ENCODE measurements at regions not wholly inside any gene's neighbourhood (a gene's known extent, or its start where the extent isn't known, plus 50 kb on each side); places are given as distances from the start of the nearest gene placed in this dataset.

DNA sequence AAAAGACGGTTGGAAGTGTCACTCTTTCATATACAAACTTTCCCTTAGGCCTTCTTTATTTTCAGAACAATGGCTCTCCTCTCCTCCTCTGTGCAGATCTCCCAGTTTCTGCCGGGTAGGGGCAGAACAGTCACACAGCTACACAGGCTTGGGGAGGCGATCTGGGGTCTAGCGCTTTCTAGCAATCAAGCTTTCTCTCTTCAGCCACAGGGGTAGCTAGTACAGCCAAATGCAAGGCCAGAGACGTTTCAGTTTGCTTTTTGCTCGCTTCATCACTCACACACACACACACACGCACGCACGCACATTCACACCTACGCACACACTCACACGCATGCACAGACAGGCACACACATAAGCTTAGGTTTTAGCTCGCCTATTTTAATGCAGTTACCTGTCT, 104.3 kb downstream of the SPATA19 start:
- TF ChIP-seq, protein P1, sequence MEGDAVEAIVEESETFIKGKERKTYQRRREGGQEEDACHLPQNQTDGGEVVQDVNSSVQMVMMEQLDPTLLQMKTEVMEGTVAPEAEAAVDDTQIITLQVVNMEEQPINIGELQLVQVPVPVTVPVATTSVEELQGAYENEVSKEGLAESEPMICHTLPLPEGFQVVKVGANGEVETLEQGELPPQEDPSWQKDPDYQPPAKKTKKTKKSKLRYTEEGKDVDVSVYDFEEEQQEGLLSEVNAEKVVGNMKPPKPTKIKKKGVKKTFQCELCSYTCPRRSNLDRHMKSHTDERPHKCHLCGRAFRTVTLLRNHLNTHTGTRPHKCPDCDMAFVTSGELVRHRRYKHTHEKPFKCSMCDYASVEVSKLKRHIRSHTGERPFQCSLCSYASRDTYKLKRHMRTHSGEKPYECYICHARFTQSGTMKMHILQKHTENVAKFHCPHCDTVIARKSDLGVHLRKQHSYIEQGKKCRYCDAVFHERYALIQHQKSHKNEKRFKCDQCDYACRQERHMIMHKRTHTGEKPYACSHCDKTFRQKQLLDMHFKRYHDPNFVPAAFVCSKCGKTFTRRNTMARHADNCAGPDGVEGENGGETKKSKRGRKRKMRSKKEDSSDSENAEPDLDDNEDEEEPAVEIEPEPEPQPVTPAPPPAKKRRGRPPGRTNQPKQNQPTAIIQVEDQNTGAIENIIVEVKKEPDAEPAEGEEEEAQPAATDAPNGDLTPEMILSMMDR (IDR thresholded peaks at IDR 0.05): no peak
- TF ChIP-seq, protein P2, sequence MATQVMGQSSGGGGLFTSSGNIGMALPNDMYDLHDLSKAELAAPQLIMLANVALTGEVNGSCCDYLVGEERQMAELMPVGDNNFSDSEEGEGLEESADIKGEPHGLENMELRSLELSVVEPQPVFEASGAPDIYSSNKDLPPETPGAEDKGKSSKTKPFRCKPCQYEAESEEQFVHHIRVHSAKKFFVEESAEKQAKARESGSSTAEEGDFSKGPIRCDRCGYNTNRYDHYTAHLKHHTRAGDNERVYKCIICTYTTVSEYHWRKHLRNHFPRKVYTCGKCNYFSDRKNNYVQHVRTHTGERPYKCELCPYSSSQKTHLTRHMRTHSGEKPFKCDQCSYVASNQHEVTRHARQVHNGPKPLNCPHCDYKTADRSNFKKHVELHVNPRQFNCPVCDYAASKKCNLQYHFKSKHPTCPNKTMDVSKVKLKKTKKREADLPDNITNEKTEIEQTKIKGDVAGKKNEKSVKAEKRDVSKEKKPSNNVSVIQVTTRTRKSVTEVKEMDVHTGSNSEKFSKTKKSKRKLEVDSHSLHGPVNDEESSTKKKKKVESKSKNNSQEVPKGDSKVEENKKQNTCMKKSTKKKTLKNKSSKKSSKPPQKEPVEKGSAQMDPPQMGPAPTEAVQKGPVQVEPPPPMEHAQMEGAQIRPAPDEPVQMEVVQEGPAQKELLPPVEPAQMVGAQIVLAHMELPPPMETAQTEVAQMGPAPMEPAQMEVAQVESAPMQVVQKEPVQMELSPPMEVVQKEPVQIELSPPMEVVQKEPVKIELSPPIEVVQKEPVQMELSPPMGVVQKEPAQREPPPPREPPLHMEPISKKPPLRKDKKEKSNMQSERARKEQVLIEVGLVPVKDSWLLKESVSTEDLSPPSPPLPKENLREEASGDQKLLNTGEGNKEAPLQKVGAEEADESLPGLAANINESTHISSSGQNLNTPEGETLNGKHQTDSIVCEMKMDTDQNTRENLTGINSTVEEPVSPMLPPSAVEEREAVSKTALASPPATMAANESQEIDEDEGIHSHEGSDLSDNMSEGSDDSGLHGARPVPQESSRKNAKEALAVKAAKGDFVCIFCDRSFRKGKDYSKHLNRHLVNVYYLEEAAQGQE (IDR thresholded peaks at IDR 0.05; ENCODE audit: insufficient read depth in 1 of 2, low read depth in 2 of 2, low read length in 1 of 2): no peak
- no peak for TF ChIP-seq SIN3A (IDR thresholded peaks at IDR 0.05; ENCODE audit: borderline replicate concordance, insufficient read depth, low read depth, low read length)
- no peak for TF ChIP-seq TCF7L2 (IDR thresholded peaks at IDR 0.05; ENCODE audit: low read depth, low read length)

Measured in Panc1 (cell line).